Tibial nerve (tissue), 4 donors: ENCODE measurements at regions not wholly inside any gene's neighbourhood (a gene's known extent, or its start where the extent isn't known, plus 50 kb on each side); places are given as distances from the start of the nearest gene placed in this dataset.

Experiments used
- DNase-seq, 2 donors: peaks; one replicate each; pipeline ENCODE4 v3.0.0-alpha.2; 2019; ENCODE audit warnings: low spot score in 2 of 2
- H3K27ac ChIP-seq, 4 donors: fragments of 200-600 bp; sonication (generic) in 3 of 4; one replicate each; pipeline ENCODE4 v1.5.1; 2017 to 2019; ENCODE audit warnings: mild to moderate bottlenecking in 1 of 4
- H3K27me3 ChIP-seq, 2 donors: fragments of 200-600 bp; sonication (generic) in 1 of 2; one replicate each; pipeline versions ENCODE4 v1.5.1 to v1.6.0; 2017 to 2019
- H3K36me3 ChIP-seq, 3 donors: fragments of 200-600 bp; sonication (generic); one replicate each; pipeline ENCODE4 v1.5.1; 2018 to 2019
- H3K4me1 ChIP-seq, 4 donors: fragments of 200-600 bp; sonication (generic) in 3 of 4; one replicate each; pipeline ENCODE4 v1.5.1; 2017 to 2019
- H3K4me3 ChIP-seq, 4 donors: fragments of 200-600 bp; sonication (generic) in 3 of 4; one replicate each; pipeline ENCODE4 v1.5.1; 2017 to 2019; ENCODE audit warnings: mild to moderate bottlenecking in 1 of 4, moderate library complexity in 1 of 4
- H3K9me3 ChIP-seq, 4 donors: fragments of 200-600 bp; sonication (generic) in 3 of 4; one replicate each; pipeline ENCODE4 v1.5.1; 2017 to 2019
- CTCF ChIP-seq, 5 experiments: fragments of 200-600 bp in 3 of 5; fragments of 450-650 bp in 2 of 5; sonication (generic) in 3 of 5; IDR thresholded peaks; one replicate each; pipeline ENCODE4 v1.5.1; 2016 to 2019; ENCODE audit warnings: antibody characterized with exemption in 5 of 5, mild to moderate bottlenecking in 3 of 5, moderate library complexity in 2 of 5
- EP300 ChIP-seq, 2 donors: sonication (generic); formaldehyde crosslinking; IDR thresholded peaks; one replicate each; pipeline ENCODE4 v1.6.1; 2017; ENCODE audit warnings: antibody characterized with exemption in 2 of 2, mild to moderate bottlenecking in 1 of 2
- POLR2A ChIP-seq, 2 donors: fragments of 450-650 bp; IDR thresholded peaks; one replicate each; pipeline ENCODE4 v1.6.1; 2017; ENCODE audit warnings: antibody characterized with exemption in 2 of 2, mild to moderate bottlenecking in 2 of 2, moderate library complexity in 2 of 2
- WGBS, 2 donors: methylation state at CpG; one replicate each; pipeline ENCODE4 v1.1.5; 2018; 5-methylcytosine and 5-hydroxymethylcytosine counted together

- WGBS, 2 donors = 52 to 53% methylated on average over 22 to 26 of the region's 27 CpGs
- no peak for DNase-seq
- H3K27ac ChIP-seq = no peak overlapping the region
- H3K36me3 ChIP-seq = no peaks in the 10 kb centered on the region
- TF ChIP-seq POLR2A (IDR thresholded peaks at IDR 0.05) (no peak), CTCF (IDR thresholded peaks at IDR 0.05) (no peak), EP300 (IDR thresholded peaks at IDR 0.05) (no peak)
- H3K9me3 ChIP-seq = no peaks in the 10 kb centered on the region
- H3K4me3 ChIP-seq = no peak overlapping the region
- H3K4me1 ChIP-seq = no peaks in the 10 kb centered on the region
- H3K27me3 ChIP-seq = peaks cover 0 to 41% of the 10 kb centered on the region in 2 donors
These were observed 329.8 kb upstream of the SFSWAP start for GRCh38 chr12:131380965-131381705.

GRCh38 chr12:131381716-131382430 lies 329.0 kb upstream of the SFSWAP start:
- Histone ChIP-seq H3K27ac (no peak overlapping the region), H3K27me3 (peaks cover 0 to 48% of the 10 kb centered on the region in 2 donors), H3K9me3 (no peaks in the 10 kb centered on the region), H3K4me3 (no peak overlapping the region), H3K4me1 (no peaks in the 10 kb centered on the region), H3K36me3 (no peaks in the 10 kb centered on the region)
- DNase-seq = no peak
- TF ChIP-seq CTCF (IDR thresholded peaks at IDR 0.05) (no peak), POLR2A (IDR thresholded peaks at IDR 0.05) (no peak), EP300 (IDR thresholded peaks at IDR 0.05) (no peak)
- 73 to 79% methylated on average over 16 to 22 of the region's 22 CpGs for WGBS, 2 donors

GRCh38 chr12:131383291-131383690 lies 327.6 kb upstream of the SFSWAP start:
- H3K27me3 ChIP-seq = peaks cover 0 to 61% of the 10 kb centered on the region in 2 donors
- no peaks in the 10 kb centered on the region for H3K9me3 ChIP-seq
- no peak overlapping the region for H3K4me3 ChIP-seq
- H3K36me3 ChIP-seq = no peaks in the 10 kb centered on the region
- H3K4me1 ChIP-seq = no peaks in the 10 kb centered on the region
- 84 to 88% methylated on average over 7 to 9 of the region's 9 CpGs for WGBS, 2 donors
- TF ChIP-seq CTCF (IDR thresholded peaks at IDR 0.05) (no peak), EP300 (IDR thresholded peaks at IDR 0.05) (no peak), POLR2A (IDR thresholded peaks at IDR 0.05) (no peak)
- H3K27ac ChIP-seq = no peak overlapping the region
- DNase-seq = no peak

- no peak for DNase-seq
- H3K36me3 ChIP-seq = no peaks in the 10 kb centered on the region
- no peak overlapping the region for H3K4me3 ChIP-seq
- no peak overlapping the region for H3K27ac ChIP-seq
- no peaks in the 10 kb centered on the region for H3K9me3 ChIP-seq
- WGBS, 2 donors = 62 to 63% methylated on average over 17 to 20 of the region's 21 CpGs
- H3K4me1 ChIP-seq = no peaks in the 10 kb centered on the region
- H3K27me3 ChIP-seq = peaks cover 0 to 61% of the 10 kb centered on the region in 2 donors
- TF ChIP-seq EP300 (IDR thresholded peaks at IDR 0.05) = no peak
- TF ChIP-seq CTCF (IDR thresholded peaks at IDR 0.05) = no peak
- no peak for TF ChIP-seq POLR2A (IDR thresholded peaks at IDR 0.05)
These were observed 326.9 kb upstream of the SFSWAP start for GRCh38 chr12:131383741-131384543.

- no peak overlapping the region for H3K27ac ChIP-seq
- H3K27me3 ChIP-seq = peaks cover 0 to 61% of the 10 kb centered on the region in 2 donors
- no peaks in the 10 kb centered on the region for H3K36me3 ChIP-seq
- no peak overlapping the region for H3K4me3 ChIP-seq
- WGBS, 2 donors = 46 to 50% methylated on average over 5 to 8 of the region's 8 CpGs
- TF ChIP-seq CTCF (IDR thresholded peaks at IDR 0.05) = no peak
- TF ChIP-seq EP300 (IDR thresholded peaks at IDR 0.05) = no peak
- TF ChIP-seq POLR2A (IDR thresholded peaks at IDR 0.05) = no peak
- H3K9me3 ChIP-seq = no peaks in the 10 kb centered on the region
- DNase-seq = no peak
- H3K4me1 ChIP-seq = no peaks in the 10 kb centered on the region
These were observed 326.4 kb upstream of the SFSWAP start for GRCh38 chr12:131384544-131384855.
